OCI-LY1 (cell line): ENCODE measurements at regions not wholly inside any gene's neighbourhood (a gene's known extent, or its start where the extent isn't known, plus 50 kb on each side); places are given as distances from the start of the nearest gene placed in this dataset.

Experiments
- H2AFZ ChIP-seq: fragments of 200-600 bp; sonication (generic), shearing (Covaris generic); 2 replicates; pipeline ENCODE4 v1.6.0; 2014; ENCODE audit warnings: antibody characterized with exemption, mild to moderate bottlenecking, low read length
- H3F3A ChIP-seq: fragments of 200-600 bp; sonication (generic), shearing (Covaris generic); 2 replicates; pipeline ENCODE4 v1.6.0; 2014; ENCODE audit warnings: mild to moderate bottlenecking, antibody characterized with exemption, low read length, moderate library complexity; ENCODE audit not compliant: insufficient read depth
- H3K27ac ChIP-seq: fragments of 200-600 bp; sonication (generic); 2 replicates; pipeline ENCODE4 v1.5.1; 2014; ENCODE audit warnings: low read length, mixed run types, mild to moderate bottlenecking, low read depth; ENCODE audit not compliant: poor library complexity, severe bottlenecking
- H3K27me3 ChIP-seq: fragments of 200-600 bp; sonication (generic); 2 replicates; pipeline ENCODE4 v1.6.0; 2014; ENCODE audit warnings: antibody characterized with exemption, mild to moderate bottlenecking, low read length, moderate library complexity; ENCODE audit not compliant: insufficient read depth
- H3K36me3 ChIP-seq: fragments of 200-600 bp; sonication (generic); 2 replicates; pipeline ENCODE4 v1.6.1; 2014; ENCODE audit warnings: mild to moderate bottlenecking, antibody characterized with exemption, low read length, moderate library complexity, mixed read lengths; ENCODE audit not compliant: insufficient read depth
- H3K4me1 ChIP-seq: fragments of 200-600 bp; sonication (generic); 2 replicates; pipeline ENCODE4 v1.5.1; 2014; ENCODE audit warnings: mild to moderate bottlenecking, low read length, moderate library complexity; ENCODE audit not compliant: insufficient read depth, severe bottlenecking
- H3K4me2 ChIP-seq: fragments of 200-600 bp; sonication (generic), shearing (Covaris generic); 2 replicates; pipeline ENCODE4 v1.6.1; 2014; ENCODE audit warnings: low read length
- H3K4me3 ChIP-seq: fragments of 200-600 bp; sonication (generic); 2 replicates; pipeline ENCODE4 v1.5.1; 2014; ENCODE audit warnings: low read length, low read depth, mild to moderate bottlenecking, mixed read lengths; ENCODE audit not compliant: poor library complexity, severe bottlenecking
- H3K79me2 ChIP-seq: fragments of 200-600 bp; shearing (Covaris generic); 2 replicates; pipeline ENCODE4 v1.6.1; 2016; ENCODE audit warnings: mixed run types, low read length, mixed read lengths; ENCODE audit not compliant: insufficient read depth
- H3K9ac ChIP-seq: fragments of 200-600 bp; sonication (generic), shearing (Covaris generic); 2 replicates; pipeline ENCODE4 v1.6.1; 2014; ENCODE audit warnings: mild to moderate bottlenecking, low read length, mixed read lengths
- H3K9me2 ChIP-seq: fragments of 200-600 bp; sonication (generic), shearing (Covaris generic); 2 replicates; pipeline ENCODE4 v1.6.1; 2014; ENCODE audit warnings: low read depth, mild to moderate bottlenecking, low read length, mixed read lengths
- H3K9me3 ChIP-seq: fragments of 200-600 bp; shearing (Covaris generic); 2 replicates; pipeline ENCODE4 v1.6.1; 2014; ENCODE audit warnings: low read length, mixed read lengths
- H4K20me1 ChIP-seq: fragments of 200-600 bp; sonication (generic), shearing (Covaris generic); 2 replicates; pipeline ENCODE4 v1.6.0; 2016; ENCODE audit warnings: mild to moderate bottlenecking, low read length; ENCODE audit not compliant: insufficient read depth
- EZH2 ChIP-seq: fragments of 200-600 bp; sonication (generic), shearing (Covaris generic); IDR thresholded peaks from 2 replicates; pipeline ENCODE4 v1.8.0; 2017; ENCODE audit warnings: borderline replicate concordance, mixed run types, mild to moderate bottlenecking, antibody characterized with exemption, low read length, moderate library complexity, mixed read lengths
- TF ChIP-seq, protein P1 (sequence below): fragments of 200-600 bp; sonication (generic), shearing (Covaris generic); IDR thresholded peaks from 2 replicates; pipeline ENCODE4 v1.5.1; 2017; ENCODE audit warnings: mild to moderate bottlenecking, antibody characterized with exemption, low read length, moderate library complexity, mixed read lengths

DNA sequence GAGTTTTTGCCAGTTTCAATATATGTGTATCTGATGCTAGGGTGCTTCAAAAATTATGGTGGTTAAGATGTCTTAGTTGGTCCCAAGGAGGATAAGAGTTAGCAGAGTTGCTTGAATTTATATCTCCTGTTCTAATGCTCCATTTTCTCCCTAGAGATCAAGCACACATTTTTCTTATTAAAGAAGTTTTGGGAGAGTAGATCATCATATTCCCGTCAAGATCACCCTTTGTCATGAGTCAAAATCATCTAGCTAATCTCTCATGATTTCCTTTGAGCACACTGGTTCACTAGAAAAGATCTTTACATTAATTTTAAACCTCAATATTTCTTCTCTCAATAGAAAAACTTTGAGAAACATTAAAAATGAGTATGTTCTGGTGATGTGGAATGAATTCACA, 429.9 kb upstream of the SEMA3A start:
- Histone ChIP-seq H4K20me1 (no peaks in the 10 kb centered on the region), H3K4me2 (no peak overlapping the region), H3K9me3 (no peaks in the 10 kb centered on the region), H3K27ac (no peak overlapping the region), H3F3A (no peaks in the 10 kb centered on the region), H3K79me2 (no peaks in the 10 kb centered on the region), H3K4me1 (no peaks in the 10 kb centered on the region), H3K4me3 (no peak overlapping the region), H2AFZ (no peak overlapping the region), H3K36me3 (no peaks in the 10 kb centered on the region), H3K27me3 (no peaks in the 10 kb centered on the region), H3K9me2 (no peaks in the 10 kb centered on the region), H3K9ac (no peak overlapping the region)
- TF ChIP-seq, protein P1, sequence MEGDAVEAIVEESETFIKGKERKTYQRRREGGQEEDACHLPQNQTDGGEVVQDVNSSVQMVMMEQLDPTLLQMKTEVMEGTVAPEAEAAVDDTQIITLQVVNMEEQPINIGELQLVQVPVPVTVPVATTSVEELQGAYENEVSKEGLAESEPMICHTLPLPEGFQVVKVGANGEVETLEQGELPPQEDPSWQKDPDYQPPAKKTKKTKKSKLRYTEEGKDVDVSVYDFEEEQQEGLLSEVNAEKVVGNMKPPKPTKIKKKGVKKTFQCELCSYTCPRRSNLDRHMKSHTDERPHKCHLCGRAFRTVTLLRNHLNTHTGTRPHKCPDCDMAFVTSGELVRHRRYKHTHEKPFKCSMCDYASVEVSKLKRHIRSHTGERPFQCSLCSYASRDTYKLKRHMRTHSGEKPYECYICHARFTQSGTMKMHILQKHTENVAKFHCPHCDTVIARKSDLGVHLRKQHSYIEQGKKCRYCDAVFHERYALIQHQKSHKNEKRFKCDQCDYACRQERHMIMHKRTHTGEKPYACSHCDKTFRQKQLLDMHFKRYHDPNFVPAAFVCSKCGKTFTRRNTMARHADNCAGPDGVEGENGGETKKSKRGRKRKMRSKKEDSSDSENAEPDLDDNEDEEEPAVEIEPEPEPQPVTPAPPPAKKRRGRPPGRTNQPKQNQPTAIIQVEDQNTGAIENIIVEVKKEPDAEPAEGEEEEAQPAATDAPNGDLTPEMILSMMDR, result no peak
- TF ChIP-seq EZH2, result no peak

DNA sequence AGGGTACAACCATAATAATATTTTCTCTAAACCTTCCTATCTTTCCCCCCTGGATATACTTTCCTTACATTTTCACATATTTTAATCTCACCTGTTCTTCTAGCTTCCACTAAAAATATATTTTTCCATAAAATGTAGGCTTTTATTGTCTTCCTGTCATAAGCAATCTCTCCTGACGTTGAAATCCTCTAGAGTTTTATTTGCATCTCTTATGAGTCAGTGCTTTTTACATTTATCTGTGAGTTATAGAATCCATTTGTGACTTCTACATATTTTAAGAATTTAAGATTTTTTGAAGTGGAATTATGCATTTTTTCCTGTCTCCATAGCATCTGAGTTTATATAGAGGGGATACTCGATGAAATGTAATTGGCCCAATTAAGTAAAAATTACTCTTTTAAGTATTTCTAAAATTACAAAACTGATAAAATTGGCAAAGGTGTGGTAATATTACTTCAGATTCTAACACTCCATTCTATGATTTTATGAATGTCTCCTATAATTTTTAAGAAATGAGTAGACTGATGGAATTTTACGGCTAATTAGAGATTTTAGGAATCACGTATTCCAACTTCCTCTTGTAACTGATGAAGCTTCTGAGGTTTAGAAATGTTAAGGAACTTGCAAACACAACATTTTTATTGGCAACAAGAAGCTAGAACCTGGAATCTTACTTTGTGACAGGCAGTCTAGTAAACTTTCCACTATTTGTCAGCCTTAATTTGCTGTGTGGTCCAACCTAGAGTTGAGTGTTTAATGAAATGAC, 422.9 kb upstream of the SEMA3A start:
- no peaks in the 10 kb centered on the region for H3K9me2 ChIP-seq

DNA sequence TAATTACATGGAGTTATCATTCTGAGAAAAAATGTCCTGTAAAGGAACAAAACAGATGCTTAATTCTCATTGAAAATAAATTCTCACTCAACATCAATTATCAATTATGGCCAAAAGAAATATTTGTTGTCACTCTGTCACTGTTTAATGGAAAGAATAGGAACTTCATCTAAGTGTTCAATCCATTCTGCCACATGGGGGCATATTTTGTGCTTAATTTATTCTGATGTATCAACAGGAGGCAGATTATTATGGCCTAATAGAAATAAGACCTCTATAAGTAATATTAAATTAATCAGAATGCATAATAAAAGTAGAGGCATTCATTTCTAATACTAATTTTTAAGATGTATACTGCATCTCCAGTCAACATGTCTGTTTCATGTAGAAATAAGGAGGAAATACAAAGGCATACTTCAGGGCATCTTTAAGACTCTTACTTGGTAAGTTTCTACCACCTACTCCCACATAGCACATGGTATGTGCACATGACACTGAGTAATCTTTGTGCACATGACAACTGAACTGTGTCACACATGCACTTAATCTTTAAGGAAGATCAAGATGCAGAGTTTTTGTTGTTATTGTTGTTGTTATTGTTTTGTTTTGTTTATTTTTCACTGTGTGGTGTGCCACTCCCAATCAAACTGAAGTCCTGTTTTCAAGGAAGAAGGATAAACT, 420.4 kb upstream of the SEMA3A start:
- no peak for TF ChIP-seq EZH2
- TF ChIP-seq, protein P1, result no peak
- H3K27ac ChIP-seq, result no peak overlapping the region
- H3K79me2 ChIP-seq, result no peaks in the 10 kb centered on the region
- no peaks in the 10 kb centered on the region for H3K9me3 ChIP-seq
- no peaks in the 10 kb centered on the region for H3K27me3 ChIP-seq
- no peak overlapping the region for H2AFZ ChIP-seq
- no peaks in the 10 kb centered on the region for H3K4me1 ChIP-seq
- H3K36me3 ChIP-seq, result no peaks in the 10 kb centered on the region
- no peaks in the 10 kb centered on the region for H4K20me1 ChIP-seq
- no peak overlapping the region for H3K9ac ChIP-seq
- H3K9me2 ChIP-seq, result no peaks in the 10 kb centered on the region
- H3F3A ChIP-seq, result no peaks in the 10 kb centered on the region
- no peak overlapping the region for H3K4me3 ChIP-seq
- H3K4me2 ChIP-seq, result no peak overlapping the region

More for the DNA sequence above, 422.9 kb upstream of the SEMA3A start:
- no peaks in the 10 kb centered on the region for H3K36me3 ChIP-seq
- no peak overlapping the region for H3K4me3 ChIP-seq
- no peaks in the 10 kb centered on the region for H3K9me3 ChIP-seq
- H3K4me1 ChIP-seq, result no peaks in the 10 kb centered on the region
- H3K4me2 ChIP-seq, result no peak overlapping the region
- TF ChIP-seq EZH2, result no peak
- TF ChIP-seq, protein P1, result no peak
- H3K27ac ChIP-seq, result no peak overlapping the region
- no peaks in the 10 kb centered on the region for H4K20me1 ChIP-seq
- no peak overlapping the region for H2AFZ ChIP-seq
- no peaks in the 10 kb centered on the region for H3F3A ChIP-seq
- H3K79me2 ChIP-seq, result no peaks in the 10 kb centered on the region
- H3K9ac ChIP-seq, result no peak overlapping the region
- no peaks in the 10 kb centered on the region for H3K27me3 ChIP-seq
